NB4 (cell line): ENCODE measurements at regions not wholly inside any gene's neighbourhood (a gene's known extent, or its start where the extent isn't known, plus 50 kb on each side); places are given as distances from the start of the nearest gene placed in this dataset.

Source experiments
- CTCF ChIP-seq: IDR thresholded peaks from one replicate; pipeline ENCODE4 v1.5.1; 2012; ENCODE audit warnings: low read depth, low read length
- MAX ChIP-seq: IDR thresholded peaks from 2 replicates; pipeline ENCODE4 v1.6.1; 2011; ENCODE audit warnings: low read depth, low read length
- MYC ChIP-seq: IDR thresholded peaks from 2 replicates; pipeline ENCODE4 v1.6.1; 2011; ENCODE audit warnings: low read depth, low read length

- TF ChIP-seq CTCF (no peak), MAX (no peak), MYC (no peak)
Measured at GRCh38 chr2:221360742-221361141, 211.4 kb downstream of the EPHA4 start.
